Dedifferentiated amniotic fluid mesenchymal stem cell (primary cell): ENCODE measurements at regions not wholly inside any gene's neighbourhood (a gene's known extent, or its start where the extent isn't known, plus 50 kb on each side); places are given as distances from the start of the nearest gene placed in this dataset.
"Not testable (repeated sequence)": the region's sequence is repeated elsewhere in the genome, so short reads cannot be mapped to it uniquely, and the experiment has no call there.

ENCODE experiments used
- DNase-seq: peaks from one replicate; pipeline ENCODE4 v3.0.0-alpha.2; 2016; ENCODE audit errors: extremely low spot score

- DNase-seq: no peak
Measured at GRCh38 chr2:208929894-208930427, 493.9 kb upstream of the MAP2 start.

GRCh38 chr2:208935531-208935930, 488.3 kb upstream of the MAP2 start:
- DNase-seq: no peak

GRCh38 chr2:208937521-208937920, 486.3 kb upstream of the MAP2 start:
- no peak for DNase-seq

GRCh38 chr2:208939852-208940251, 484.0 kb upstream of the MAP2 start:
- no peak for DNase-seq

GRCh38 chr2:208945719-208946256, 478.1 kb upstream of the MAP2 start:
- no peak for DNase-seq

GRCh38 chr2:208948073-208948472, 475.8 kb upstream of the MAP2 start:
- no peak for DNase-seq

GRCh38 chr2:208970070-208970469, 453.8 kb upstream of the MAP2 start:
- no peak for DNase-seq

GRCh38 chr2:208977582-208977981, 446.3 kb upstream of the MAP2 start:
- no peak for DNase-seq

GRCh38 chr2:208978946-208979345, 444.9 kb upstream of the MAP2 start:
- no peak for DNase-seq

- no peak for DNase-seq
Measured at GRCh38 chr2:208980321-208980720, 443.5 kb upstream of the MAP2 start.

- DNase-seq: no peak
Measured at GRCh38 chr2:208982831-208983230, 441.0 kb upstream of the MAP2 start.

GRCh38 chr2:208983486-208983885, 440.4 kb upstream of the MAP2 start:
- DNase-seq: no peak

- no peak for DNase-seq
Measured at GRCh38 chr2:208984376-208985090, 439.3 kb upstream of the MAP2 start.

GRCh38 chr2:208985644-208986043, 438.2 kb upstream of the MAP2 start:
- DNase-seq: no peak

GRCh38 chr2:208990716-208991115, 433.1 kb upstream of the MAP2 start:
- DNase-seq: no peak

- DNase-seq: no peak
Measured at GRCh38 chr2:208999911-209000310, 423.9 kb upstream of the MAP2 start.

- DNase-seq: no peak
Measured at GRCh38 chr2:209002054-209002453, 421.8 kb upstream of the MAP2 start.

- no peak for DNase-seq
Measured at GRCh38 chr2:209005371-209005770, 418.5 kb upstream of the MAP2 start.

- no peak for DNase-seq
Measured at GRCh38 chr2:209008636-209009287, 415.1 kb upstream of the MAP2 start.

- not testable (repeated sequence) for DNase-seq
Measured at GRCh38 chr2:209018633-209019032, 405.2 kb upstream of the MAP2 start.

GRCh38 chr2:209029249-209029648, 394.6 kb upstream of the MAP2 start:
- no peak for DNase-seq

- no peak for DNase-seq
Measured at GRCh38 chr2:209044307-209044706, 379.5 kb upstream of the MAP2 start.

GRCh38 chr2:209046163-209046562, 377.7 kb upstream of the MAP2 start:
- no peak for DNase-seq
